ENCODE measurements at regions not wholly inside any gene's neighbourhood (a gene's known extent, or its start where the extent isn't known, plus 50 kb on each side); places are given as distances from the start of the nearest gene placed in this dataset.

- no peaks in the 10 kb centered on the region for H3K27me3 ChIP-seq (ENCODE audit: insufficient read depth, low read depth, low read length)
- H2AFZ ChIP-seq (ENCODE audit: low read depth, low read length), result no peak overlapping the region
- no peaks in the 10 kb centered on the region for H3K79me2 ChIP-seq (replicated peaks; ENCODE audit: insufficient read depth, low read length)
- TF ChIP-seq RAD21 (conservative IDR thresholded peaks at IDR 0.05) (no peak), EP300 (conservative IDR thresholded peaks at IDR 0.05; ENCODE audit: poor library complexity, severe bottlenecking) (no peak), EZH2 (IDR thresholded peaks at IDR 0.05; ENCODE audit: borderline replicate concordance, insufficient read depth, low read length, poor library complexity, severe bottlenecking) (no peak), MXI1 (conservative IDR thresholded peaks at IDR 0.05; ENCODE audit: poor library complexity, severe bottlenecking) (no peak)
- no peaks in the 10 kb centered on the region for H3K36me3 ChIP-seq (ENCODE audit: insufficient read depth, low read length)
- no peak overlapping the region for H3K27ac ChIP-seq (ENCODE audit: low read length)
- H4K20me1 ChIP-seq (ENCODE audit: insufficient read depth), result no peaks in the 10 kb centered on the region
- no peak overlapping the region for H3K4me3 ChIP-seq (ENCODE audit: low read length)
- no peak overlapping the region for H3K9ac ChIP-seq (ENCODE audit: low read length)
- H3K9me2 ChIP-seq (ENCODE audit: insufficient read depth, low read length), result no peaks in the 10 kb centered on the region
- no peaks in the 10 kb centered on the region for H3F3A ChIP-seq (ENCODE audit: insufficient read depth, low read length, poor library complexity, severe bottlenecking)
- H3K9me3 ChIP-seq (ENCODE audit: low read length), result peaks cover 4% of the 10 kb centered on the region
- no peak overlapping the region for H3K4me2 ChIP-seq (ENCODE audit: low read length)
Measured at GRCh38 chr3:24734019-24734418, 239.4 kb upstream of the THRB start.

GRCh38 chr3:24736701-24737100 is 242.1 kb upstream of the THRB start:
- H3K4me3 ChIP-seq (ENCODE audit: low read length), result no peak overlapping the region
- no peaks in the 10 kb centered on the region for H3K27me3 ChIP-seq (ENCODE audit: insufficient read depth, low read depth, low read length)
- no peaks in the 10 kb centered on the region for H3K36me3 ChIP-seq (ENCODE audit: insufficient read depth, low read length)
- no peaks in the 10 kb centered on the region for H3F3A ChIP-seq (ENCODE audit: insufficient read depth, low read length, poor library complexity, severe bottlenecking)
- H4K20me1 ChIP-seq (ENCODE audit: insufficient read depth), result no peaks in the 10 kb centered on the region
- no peak overlapping the region for H3K9ac ChIP-seq (ENCODE audit: low read length)
- no peaks in the 10 kb centered on the region for H3K79me2 ChIP-seq (replicated peaks; ENCODE audit: insufficient read depth, low read length)
- H3K9me3 ChIP-seq (ENCODE audit: low read length), result peaks cover 4% of the 10 kb centered on the region
- TF ChIP-seq MXI1 (conservative IDR thresholded peaks at IDR 0.05; ENCODE audit: poor library complexity, severe bottlenecking), result no peak
- no peak for TF ChIP-seq RAD21 (conservative IDR thresholded peaks at IDR 0.05)
- TF ChIP-seq TAF1 (IDR thresholded peaks at IDR 0.05; ENCODE audit: low read depth), result no peak
- no peak for TF ChIP-seq POLR2AphosphoS5 (IDR thresholded peaks at IDR 0.05)
- TF ChIP-seq EZH2 (IDR thresholded peaks at IDR 0.05; ENCODE audit: borderline replicate concordance, insufficient read depth, low read length, poor library complexity, severe bottlenecking), result no peak
- TF ChIP-seq CTCF (IDR thresholded peaks at IDR 0.05; ENCODE audit: poor library complexity, severe bottlenecking), result no peak
- no peak for TF ChIP-seq SMC3 (conservative IDR thresholded peaks at IDR 0.05; ENCODE audit: poor library complexity)
- TF ChIP-seq EP300 (conservative IDR thresholded peaks at IDR 0.05; ENCODE audit: poor library complexity, severe bottlenecking), result no peak
- TF ChIP-seq REST (IDR thresholded peaks at IDR 0.05; ENCODE audit: borderline replicate concordance), result no peak
- H3K4me2 ChIP-seq (ENCODE audit: low read length), result no peak overlapping the region
- H2AFZ ChIP-seq (ENCODE audit: low read depth, low read length), result no peak overlapping the region
- no peaks in the 10 kb centered on the region for H3K9me2 ChIP-seq (ENCODE audit: insufficient read depth, low read length)
- H3K27ac ChIP-seq (ENCODE audit: low read length), result no peak overlapping the region
